HepG2 (cell line): ENCODE measurements at regions not wholly inside any gene's neighbourhood (a gene's known extent, or its start where the extent isn't known, plus 50 kb on each side); places are given as distances from the start of the nearest gene placed in this dataset.
"Not testable (repeated sequence)": the region's sequence is repeated elsewhere in the genome, so short reads cannot be mapped to it uniquely, and the experiment has no call there.

Experiments
- BRCA1 ChIP-seq: sonication (generic); formaldehyde crosslinking; IDR thresholded peaks from 2 replicates; pipeline ENCODE4 v1.4.0; 2020; ENCODE audit warnings: missing genetic modification reagents
- CHD4 ChIP-seq: fragments of 200-600 bp; sonication (generic); IDR thresholded peaks from 2 replicates; pipeline ENCODE4 v1.7.0; 2017; ENCODE audit warnings: mild to moderate bottlenecking, low read length, borderline replicate concordance
- FOXJ3 ChIP-seq: sonication (generic); formaldehyde crosslinking; IDR thresholded peaks from 2 replicates; pipeline ENCODE4 v1.4.0; 2020; ENCODE audit warnings: missing genetic modification reagents, mild to moderate bottlenecking, borderline replicate concordance
- TBX3 ChIP-seq: fragments of 450-650 bp; IDR thresholded peaks from 2 replicates; pipeline ENCODE4 v1.6.1; 2017; ENCODE audit warnings: antibody characterized with exemption, mild to moderate bottlenecking, inconsistent platforms, borderline replicate concordance
- ZEB1 ChIP-seq: IDR thresholded peaks from 2 replicates; pipeline ENCODE4 v1.6.1; 2012; ENCODE audit warnings: mild to moderate bottlenecking, low read depth, inconsistent platforms; ENCODE audit not compliant: insufficient replicate concordance
- TF ChIP-seq, protein P1 (sequence below): sonication (generic); formaldehyde crosslinking; IDR thresholded peaks from 2 replicates; pipeline ENCODE4 v1.4.0; 2020; ENCODE audit warnings: mild to moderate bottlenecking, missing genetic modification reagents

DNA sequence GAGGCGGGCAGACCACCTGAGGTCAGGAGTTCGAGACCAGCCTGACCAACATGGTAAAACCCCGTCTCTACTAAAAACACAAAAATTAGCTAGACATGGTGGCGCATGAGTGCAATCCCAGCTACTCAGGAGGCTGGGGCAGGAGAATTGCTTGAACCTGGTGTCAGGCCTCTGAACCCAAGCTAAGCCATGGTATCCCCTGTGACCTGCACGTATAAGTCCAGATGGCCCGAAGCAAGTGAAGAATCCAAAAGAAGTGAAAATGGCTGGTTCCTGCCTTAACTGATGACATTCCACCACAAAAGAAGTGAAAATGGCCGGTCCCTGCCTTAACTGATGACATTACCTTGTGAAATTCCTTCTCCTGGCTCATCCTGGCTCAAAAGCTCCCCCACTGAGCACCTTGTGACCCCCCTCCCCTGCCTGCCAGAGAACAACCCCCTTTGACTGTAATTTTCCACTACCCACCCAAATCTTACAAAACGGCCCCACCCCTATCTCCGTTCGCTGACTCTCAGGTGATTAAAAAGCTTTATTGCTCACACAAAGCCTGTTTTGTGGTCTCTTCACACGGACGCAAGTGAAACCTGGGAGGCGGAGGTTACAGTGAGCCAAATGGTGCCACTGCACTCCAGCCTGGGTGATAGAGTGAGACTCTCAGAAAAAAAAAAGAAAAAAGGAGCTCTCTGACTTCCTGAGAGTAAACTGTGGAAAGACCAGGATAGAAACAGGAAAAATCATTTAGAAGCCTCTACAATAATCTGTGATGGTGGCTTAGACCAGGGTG is 84.1 kb downstream of the PHAX start:
- not testable (repeated sequence) for TF ChIP-seq CHD4; FOXJ3 (CRISPR knock-in tag); ZEB1; BRCA1 (CRISPR knock-in tag); TBX3
- TF ChIP-seq, protein P1, sequence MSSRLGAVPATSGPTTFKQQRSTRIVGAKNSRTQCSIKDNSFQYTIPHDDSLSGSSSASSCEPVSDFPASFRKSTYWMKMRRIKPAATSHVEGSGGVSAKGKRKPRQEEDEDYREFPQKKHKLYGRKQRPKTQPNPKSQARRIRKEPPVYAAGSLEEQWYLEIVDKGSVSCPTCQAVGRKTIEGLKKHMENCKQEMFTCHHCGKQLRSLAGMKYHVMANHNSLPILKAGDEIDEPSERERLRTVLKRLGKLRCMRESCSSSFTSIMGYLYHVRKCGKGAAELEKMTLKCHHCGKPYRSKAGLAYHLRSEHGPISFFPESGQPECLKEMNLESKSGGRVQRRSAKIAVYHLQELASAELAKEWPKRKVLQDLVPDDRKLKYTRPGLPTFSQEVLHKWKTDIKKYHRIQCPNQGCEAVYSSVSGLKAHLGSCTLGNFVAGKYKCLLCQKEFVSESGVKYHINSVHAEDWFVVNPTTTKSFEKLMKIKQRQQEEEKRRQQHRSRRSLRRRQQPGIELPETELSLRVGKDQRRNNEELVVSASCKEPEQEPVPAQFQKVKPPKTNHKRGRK: not testable (repeated sequence)
